Fibroblast of lung (primary cell): ENCODE measurements at regions not wholly inside any gene's neighbourhood (a gene's known extent, or its start where the extent isn't known, plus 50 kb on each side); places are given as distances from the start of the nearest gene placed in this dataset.

Experiments used
- EZH2 ChIP-seq: IDR thresholded peaks from 2 replicates; pipeline ENCODE4 v1.5.1; 2012; ENCODE audit warnings: low read length, control low read depth, mild to moderate bottlenecking; ENCODE audit errors: missing control alignments
- TF ChIP-seq, protein P1 (sequence below), 2 donors: IDR thresholded peaks in 1 of 2; conservative IDR thresholded peaks in 1 of 2; 1 replicate in 1 of 2; 2 replicates in 1 of 2; pipeline ENCODE4 v1.5.1; 2011 to 2012; ENCODE audit warnings: low read length in 2 of 2, control low read depth in 1 of 2, inconsistent platforms in 1 of 2, low read depth in 1 of 2, mild to moderate bottlenecking in 1 of 2

- TF ChIP-seq, protein P1, sequence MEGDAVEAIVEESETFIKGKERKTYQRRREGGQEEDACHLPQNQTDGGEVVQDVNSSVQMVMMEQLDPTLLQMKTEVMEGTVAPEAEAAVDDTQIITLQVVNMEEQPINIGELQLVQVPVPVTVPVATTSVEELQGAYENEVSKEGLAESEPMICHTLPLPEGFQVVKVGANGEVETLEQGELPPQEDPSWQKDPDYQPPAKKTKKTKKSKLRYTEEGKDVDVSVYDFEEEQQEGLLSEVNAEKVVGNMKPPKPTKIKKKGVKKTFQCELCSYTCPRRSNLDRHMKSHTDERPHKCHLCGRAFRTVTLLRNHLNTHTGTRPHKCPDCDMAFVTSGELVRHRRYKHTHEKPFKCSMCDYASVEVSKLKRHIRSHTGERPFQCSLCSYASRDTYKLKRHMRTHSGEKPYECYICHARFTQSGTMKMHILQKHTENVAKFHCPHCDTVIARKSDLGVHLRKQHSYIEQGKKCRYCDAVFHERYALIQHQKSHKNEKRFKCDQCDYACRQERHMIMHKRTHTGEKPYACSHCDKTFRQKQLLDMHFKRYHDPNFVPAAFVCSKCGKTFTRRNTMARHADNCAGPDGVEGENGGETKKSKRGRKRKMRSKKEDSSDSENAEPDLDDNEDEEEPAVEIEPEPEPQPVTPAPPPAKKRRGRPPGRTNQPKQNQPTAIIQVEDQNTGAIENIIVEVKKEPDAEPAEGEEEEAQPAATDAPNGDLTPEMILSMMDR (conservative IDR thresholded peaks at IDR 0.05 in 1 of 2, IDR thresholded peaks at IDR 0.05 in 1 of 2; ENCODE audit: low read depth in 1 of 2, low read length in 2 of 2) = no peak
- TF ChIP-seq EZH2 = no peak
Measured at GRCh38 chr6:67680297-67680932, 954.7 kb upstream of the ADGRB3 start.
